ENCODE measurements at regions not wholly inside any gene's neighbourhood (a gene's known extent, or its start where the extent isn't known, plus 50 kb on each side); places are given as distances from the start of the nearest gene placed in this dataset.

DNA sequence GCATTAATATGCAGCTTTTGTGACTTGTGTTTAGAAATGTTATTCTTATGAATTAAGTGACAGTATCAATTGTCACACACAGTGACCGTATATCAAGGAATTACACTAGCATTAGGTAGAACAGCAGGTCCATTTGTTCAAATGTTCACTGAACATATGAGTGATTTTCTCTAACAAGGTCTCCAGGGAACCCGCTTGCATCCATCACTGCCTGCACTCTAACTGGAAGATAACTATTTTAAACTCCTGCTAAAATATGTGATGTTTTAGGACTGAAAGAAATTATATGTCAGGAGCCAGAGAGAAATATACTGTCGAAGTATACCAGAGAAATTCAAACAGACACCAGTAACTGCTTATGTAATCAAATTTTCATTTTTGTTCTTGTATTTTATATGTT, 1395.7 kb downstream of the PCDH18 start:
- no peaks in the 10 kb centered on the region for H3K27me3 ChIP-seq (ENCODE audit: control insufficient read depth, insufficient read depth, low read length, poor library complexity, severe bottlenecking)
- 98 to 100% methylated on average over 2 of the region's 3 CpGs for WGBS, 2 experiments
- no peaks in the 10 kb centered on the region for H3K9me3 ChIP-seq (ENCODE audit: control insufficient read depth, low read length)
- no peak overlapping the region for H3K4me3 ChIP-seq (ENCODE audit: insufficient read depth, low read depth, low read length)
- no peaks in the 10 kb centered on the region for H3K4me1 ChIP-seq (ENCODE audit: control insufficient read depth, insufficient read depth, low read length)
- H3K27ac ChIP-seq (ENCODE audit: insufficient read depth, low read depth, low read length, poor library complexity, severe bottlenecking), result no peak overlapping the region
- H3K36me3 ChIP-seq (ENCODE audit: control insufficient read depth, insufficient read depth, low read length), result no peaks in the 10 kb centered on the region

DNA sequence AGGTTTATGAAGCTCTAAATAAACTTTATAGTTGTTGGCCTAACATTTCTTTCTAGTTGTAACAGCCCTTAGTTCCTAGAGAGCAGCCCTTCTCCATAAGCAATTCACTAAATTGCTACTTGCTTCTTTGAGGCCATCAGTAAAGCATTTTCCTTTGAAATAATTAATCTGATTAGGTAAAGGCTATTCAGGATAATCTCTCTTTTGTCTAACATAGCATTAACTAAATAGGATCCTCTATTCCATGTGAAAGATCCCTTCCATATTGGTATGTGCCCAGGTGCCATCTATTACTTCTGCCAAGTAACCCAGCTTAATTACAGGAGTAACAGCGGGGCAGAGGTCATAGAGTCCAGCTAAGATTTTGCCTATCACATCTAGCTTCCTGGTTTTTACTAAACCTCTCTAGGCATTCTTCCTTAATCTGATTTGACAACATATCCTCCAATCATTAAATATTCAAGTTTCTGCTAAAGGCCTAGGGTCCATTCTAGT, 1408.0 kb downstream of the PCDH18 start:
- no peaks in the 10 kb centered on the region for H3K9me3 ChIP-seq (ENCODE audit: control insufficient read depth, low read length)
- no peaks in the 10 kb centered on the region for H3K4me1 ChIP-seq (ENCODE audit: control insufficient read depth, insufficient read depth, low read length)
- no peaks in the 10 kb centered on the region for H3K36me3 ChIP-seq (ENCODE audit: control insufficient read depth, insufficient read depth, low read length)
- H3K27me3 ChIP-seq (ENCODE audit: control insufficient read depth, insufficient read depth, low read length, poor library complexity, severe bottlenecking), result no peaks in the 10 kb centered on the region
- WGBS, 2 experiments, result 76 to 97% methylated on average over 1 of the region's 1 CpG
- no peak overlapping the region for H3K4me3 ChIP-seq (ENCODE audit: insufficient read depth, low read depth, low read length)
- H3K27ac ChIP-seq (ENCODE audit: insufficient read depth, low read depth, low read length, poor library complexity, severe bottlenecking), result no peak overlapping the region

DNA sequence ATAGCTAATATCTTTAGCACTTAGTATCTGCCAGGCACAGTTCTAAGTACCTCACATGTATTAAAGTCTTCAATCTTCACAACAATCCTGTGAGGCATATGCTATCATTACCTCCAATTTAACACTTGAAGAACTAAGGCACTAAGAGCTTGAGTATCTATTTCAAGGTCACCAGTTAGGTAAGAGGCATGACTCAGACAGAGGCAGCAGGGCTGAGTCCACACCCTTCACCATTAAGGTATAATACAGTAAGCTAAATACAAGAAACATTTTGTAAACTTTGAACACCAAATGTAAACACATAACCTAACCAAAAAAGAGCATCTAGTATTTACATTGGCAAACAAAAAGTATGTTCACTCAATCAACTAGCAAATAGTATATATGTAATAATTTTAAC, 1410.9 kb downstream of the PCDH18 start:
- Histone ChIP-seq H3K4me1 (ENCODE audit: control insufficient read depth, insufficient read depth, low read length) (no peaks in the 10 kb centered on the region), H3K27ac (ENCODE audit: insufficient read depth, low read depth, low read length, poor library complexity, severe bottlenecking) (no peak overlapping the region), H3K4me3 (ENCODE audit: insufficient read depth, low read depth, low read length) (no peak overlapping the region), H3K9me3 (ENCODE audit: control insufficient read depth, low read length) (no peaks in the 10 kb centered on the region), H3K27me3 (ENCODE audit: control insufficient read depth, insufficient read depth, low read length, poor library complexity, severe bottlenecking) (no peaks in the 10 kb centered on the region), H3K36me3 (ENCODE audit: control insufficient read depth, insufficient read depth, low read length) (no peaks in the 10 kb centered on the region)

DNA sequence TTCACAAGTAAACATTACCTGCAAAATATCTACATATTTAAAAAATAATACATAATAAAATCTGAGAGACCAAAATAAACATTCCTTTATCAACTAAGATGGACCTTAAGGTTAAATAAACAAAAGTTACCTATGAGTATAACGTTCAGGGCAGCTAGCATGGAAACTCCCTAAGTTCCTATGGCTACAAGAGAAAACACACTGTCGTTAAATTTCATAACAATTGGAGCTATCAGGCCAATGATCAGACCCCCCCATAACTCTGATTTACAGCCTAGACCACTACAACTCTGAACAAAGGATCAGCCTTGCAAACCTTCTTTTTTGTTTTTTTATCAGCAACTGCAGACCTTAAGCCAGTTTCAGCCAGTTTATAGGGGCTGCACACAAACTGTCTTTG, 1418.4 kb downstream of the PCDH18 start:
- Histone ChIP-seq H3K27me3 (ENCODE audit: control insufficient read depth, insufficient read depth, low read length, poor library complexity, severe bottlenecking) (no peaks in the 10 kb centered on the region), H3K4me3 (ENCODE audit: insufficient read depth, low read depth, low read length) (no peak overlapping the region), H3K9me3 (ENCODE audit: control insufficient read depth, low read length) (no peaks in the 10 kb centered on the region), H3K4me1 (ENCODE audit: control insufficient read depth, insufficient read depth, low read length) (no peaks in the 10 kb centered on the region), H3K36me3 (ENCODE audit: control insufficient read depth, insufficient read depth, low read length) (no peaks in the 10 kb centered on the region), H3K27ac (ENCODE audit: insufficient read depth, low read depth, low read length, poor library complexity, severe bottlenecking) (no peak overlapping the region)
- 85 to 87% methylated on average over 2 of the region's 2 CpGs for WGBS, 2 experiments

DNA sequence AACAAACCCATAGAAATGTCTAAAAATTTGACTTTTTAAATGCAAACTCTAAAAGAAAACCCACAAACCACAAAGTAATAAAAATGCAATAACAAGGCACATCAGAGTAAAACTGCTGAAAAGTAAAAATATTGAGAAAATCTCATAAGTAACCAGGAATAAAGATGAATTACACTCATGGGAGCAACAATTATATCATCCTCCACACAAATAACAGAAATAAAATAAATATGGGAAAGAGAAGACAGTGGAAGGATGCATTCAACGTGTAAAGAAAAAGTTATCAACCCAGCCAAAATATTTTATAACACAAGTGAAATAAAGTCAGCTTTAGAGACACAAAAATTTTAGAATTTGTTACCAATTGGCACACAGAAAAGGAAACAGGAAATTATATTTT, 1420.2 kb downstream of the PCDH18 start:
- no peaks in the 10 kb centered on the region for H3K36me3 ChIP-seq (ENCODE audit: control insufficient read depth, insufficient read depth, low read length)
- no peak overlapping the region for H3K27ac ChIP-seq (ENCODE audit: insufficient read depth, low read depth, low read length, poor library complexity, severe bottlenecking)
- no peak overlapping the region for H3K4me3 ChIP-seq (ENCODE audit: insufficient read depth, low read depth, low read length)
- no peaks in the 10 kb centered on the region for H3K4me1 ChIP-seq (ENCODE audit: control insufficient read depth, insufficient read depth, low read length)
- no CpG with 5 or more reads among the region's 1 CpG for WGBS, 2 experiments
- H3K9me3 ChIP-seq (ENCODE audit: control insufficient read depth, low read length), result no peaks in the 10 kb centered on the region
- no peaks in the 10 kb centered on the region for H3K27me3 ChIP-seq (ENCODE audit: control insufficient read depth, insufficient read depth, low read length, poor library complexity, severe bottlenecking)

DNA sequence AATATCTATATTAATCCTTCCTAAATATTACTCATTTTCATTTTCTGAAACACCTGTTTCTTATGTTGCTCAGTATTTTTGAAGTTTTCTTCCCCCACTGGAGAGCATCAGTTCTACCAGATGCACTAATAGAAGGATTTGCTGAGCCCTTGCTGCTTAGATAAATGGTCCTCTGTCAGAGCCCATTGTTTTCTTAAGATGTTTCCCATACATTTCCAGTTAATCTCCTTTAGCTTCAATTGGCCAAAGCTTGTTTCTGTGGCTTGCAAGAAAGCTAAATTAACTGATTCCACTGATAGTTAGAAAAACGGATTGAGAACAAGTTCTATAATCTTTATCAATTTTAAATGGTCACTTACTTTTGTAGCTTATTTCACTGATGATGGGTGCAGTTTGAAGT, 1425.5 kb downstream of the PCDH18 start:
- Histone ChIP-seq H3K27ac (ENCODE audit: insufficient read depth, low read depth, low read length, poor library complexity, severe bottlenecking) (no peak overlapping the region), H3K36me3 (ENCODE audit: control insufficient read depth, insufficient read depth, low read length) (no peaks in the 10 kb centered on the region), H3K9me3 (ENCODE audit: control insufficient read depth, low read length) (no peaks in the 10 kb centered on the region), H3K4me3 (ENCODE audit: insufficient read depth, low read depth, low read length) (no peak overlapping the region), H3K4me1 (ENCODE audit: control insufficient read depth, insufficient read depth, low read length) (no peaks in the 10 kb centered on the region), H3K27me3 (ENCODE audit: control insufficient read depth, insufficient read depth, low read length, poor library complexity, severe bottlenecking) (no peaks in the 10 kb centered on the region)
- 20% methylated on average over 1 of the region's 1 CpG; no CpG with 5 or more reads in 1 of the 2 experiments for WGBS, 2 experiments

DNA sequence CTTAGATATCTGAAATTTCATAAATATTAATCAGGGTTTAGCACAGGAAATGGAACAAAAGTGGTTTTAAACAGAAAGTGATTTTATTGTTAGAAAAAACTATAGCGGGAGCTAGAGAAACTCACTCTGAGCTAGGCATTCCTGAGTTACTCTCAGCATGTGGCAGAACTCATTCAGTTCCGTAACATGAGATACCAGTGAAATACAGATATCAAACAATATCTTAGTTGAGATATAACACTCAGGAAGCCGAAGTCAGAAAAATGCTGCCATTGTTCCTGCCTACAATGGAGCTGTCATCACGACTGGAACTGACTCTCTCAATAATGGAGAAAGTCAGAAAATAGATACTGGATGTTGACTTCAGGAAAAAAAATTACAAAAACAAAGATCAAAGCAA, 1428.7 kb downstream of the PCDH18 start:
- Histone ChIP-seq H3K27me3 (ENCODE audit: control insufficient read depth, insufficient read depth, low read length, poor library complexity, severe bottlenecking) (no peaks in the 10 kb centered on the region), H3K4me1 (ENCODE audit: control insufficient read depth, insufficient read depth, low read length) (no peaks in the 10 kb centered on the region), H3K36me3 (ENCODE audit: control insufficient read depth, insufficient read depth, low read length) (no peaks in the 10 kb centered on the region), H3K27ac (ENCODE audit: insufficient read depth, low read depth, low read length, poor library complexity, severe bottlenecking) (no peak overlapping the region), H3K9me3 (ENCODE audit: control insufficient read depth, low read length) (no peaks in the 10 kb centered on the region), H3K4me3 (ENCODE audit: insufficient read depth, low read depth, low read length) (no peak overlapping the region)
- 70 to 77% methylated on average over 4 of the region's 4 CpGs for WGBS, 2 experiments

DNA sequence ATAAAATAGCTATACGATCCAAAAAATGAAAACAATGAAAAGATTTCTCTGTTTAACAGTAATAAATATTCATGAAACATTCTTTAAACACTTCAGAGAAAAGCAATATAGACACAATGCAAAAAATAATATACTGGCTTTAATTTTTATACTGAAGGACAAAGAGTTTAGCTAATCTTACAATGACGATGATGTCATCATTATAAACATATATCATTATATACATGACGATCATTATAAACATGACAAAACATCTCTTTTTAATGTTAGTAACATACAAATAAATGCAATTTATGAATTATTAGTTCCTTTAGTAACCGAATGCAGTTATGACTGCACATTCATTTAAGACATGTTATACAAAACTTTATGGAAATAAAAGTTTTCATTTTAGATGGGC, 1434.6 kb downstream of the PCDH18 start:
- no peak overlapping the region for H3K27ac ChIP-seq (ENCODE audit: insufficient read depth, low read depth, low read length, poor library complexity, severe bottlenecking)
- peaks cover 3% of the 10 kb centered on the region for H3K4me1 ChIP-seq (ENCODE audit: control insufficient read depth, insufficient read depth, low read length)
- H3K27me3 ChIP-seq (ENCODE audit: control insufficient read depth, insufficient read depth, low read length, poor library complexity, severe bottlenecking), result no peaks in the 10 kb centered on the region
- H3K9me3 ChIP-seq (ENCODE audit: control insufficient read depth, low read length), result no peaks in the 10 kb centered on the region
- H3K4me3 ChIP-seq (ENCODE audit: insufficient read depth, low read depth, low read length), result no peak overlapping the region
- no peaks in the 10 kb centered on the region for H3K36me3 ChIP-seq (ENCODE audit: control insufficient read depth, insufficient read depth, low read length)
- no CpG with 5 or more reads among the region's 4 CpGs for WGBS, 2 experiments

DNA sequence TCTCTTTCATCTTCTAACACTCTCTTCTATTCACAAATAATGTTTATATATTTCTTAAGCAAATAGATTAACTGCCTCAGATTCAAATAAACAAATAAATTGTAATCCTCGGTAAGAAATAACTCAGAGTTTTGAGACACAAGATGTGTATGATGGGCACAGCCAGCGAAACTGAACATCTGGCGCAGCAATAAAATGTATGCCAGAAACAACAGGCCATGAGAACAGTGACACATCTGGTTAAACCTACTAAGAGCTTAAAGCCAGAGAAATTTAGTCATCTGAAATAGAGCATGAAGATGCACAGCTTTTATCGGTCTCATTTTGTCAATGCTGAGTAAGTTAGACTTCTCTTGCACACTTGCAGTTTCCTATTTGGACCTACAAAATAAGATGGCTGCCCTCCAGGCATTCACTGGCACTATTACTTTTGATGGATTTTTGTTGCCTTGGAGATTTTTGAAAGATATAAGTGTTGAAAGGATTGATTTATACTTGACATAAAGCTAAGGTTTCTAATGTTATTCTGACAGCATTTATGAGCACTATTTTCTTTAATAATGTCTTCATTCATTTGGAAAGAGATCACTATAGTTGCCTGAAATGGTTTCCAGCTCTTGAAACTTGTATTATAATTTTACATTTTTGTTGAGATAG, 1444.0 kb downstream of the PCDH18 start:
- Histone ChIP-seq H3K9me3 (ENCODE audit: control insufficient read depth, low read length) (no peaks in the 10 kb centered on the region), H3K4me1 (ENCODE audit: control insufficient read depth, insufficient read depth, low read length) (no peaks in the 10 kb centered on the region), H3K4me3 (ENCODE audit: insufficient read depth, low read depth, low read length) (no peak overlapping the region), H3K36me3 (ENCODE audit: control insufficient read depth, insufficient read depth, low read length) (no peaks in the 10 kb centered on the region), H3K27ac (ENCODE audit: insufficient read depth, low read depth, low read length, poor library complexity, severe bottlenecking) (no peak overlapping the region), H3K27me3 (ENCODE audit: control insufficient read depth, insufficient read depth, low read length, poor library complexity, severe bottlenecking) (no peaks in the 10 kb centered on the region)
- WGBS, 2 experiments, result 92 to 99% methylated on average over 4 of the region's 4 CpGs

DNA sequence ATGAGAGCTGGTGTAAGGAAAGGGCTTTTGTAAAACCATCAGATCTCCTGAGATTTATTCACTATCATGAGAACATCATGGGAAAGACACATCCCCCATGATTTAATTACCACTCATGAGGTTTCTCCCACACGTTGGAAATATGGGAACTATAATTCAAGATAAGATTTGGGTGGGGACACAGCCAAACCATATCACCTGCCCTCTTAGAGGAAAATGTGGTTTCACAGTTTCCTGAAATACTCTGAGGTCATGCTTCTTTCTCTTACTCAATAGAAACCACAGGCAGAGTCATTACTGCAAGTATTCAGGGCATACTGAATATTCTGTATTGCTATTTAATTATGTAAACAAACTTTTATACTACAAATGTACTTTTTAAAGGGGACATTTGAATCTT, 1453.3 kb downstream of the PCDH18 start:
- Histone ChIP-seq H3K9me3 (ENCODE audit: control insufficient read depth, low read length) (no peaks in the 10 kb centered on the region), H3K4me1 (ENCODE audit: control insufficient read depth, insufficient read depth, low read length) (no peaks in the 10 kb centered on the region), H3K27ac (ENCODE audit: insufficient read depth, low read depth, low read length, poor library complexity, severe bottlenecking) (no peak overlapping the region), H3K27me3 (ENCODE audit: control insufficient read depth, insufficient read depth, low read length, poor library complexity, severe bottlenecking) (no peaks in the 10 kb centered on the region), H3K4me3 (ENCODE audit: insufficient read depth, low read depth, low read length) (no peak overlapping the region), H3K36me3 (ENCODE audit: control insufficient read depth, insufficient read depth, low read length) (no peaks in the 10 kb centered on the region)
- WGBS, 2 experiments, result 86 to 92% methylated on average over 1 of the region's 1 CpG

DNA sequence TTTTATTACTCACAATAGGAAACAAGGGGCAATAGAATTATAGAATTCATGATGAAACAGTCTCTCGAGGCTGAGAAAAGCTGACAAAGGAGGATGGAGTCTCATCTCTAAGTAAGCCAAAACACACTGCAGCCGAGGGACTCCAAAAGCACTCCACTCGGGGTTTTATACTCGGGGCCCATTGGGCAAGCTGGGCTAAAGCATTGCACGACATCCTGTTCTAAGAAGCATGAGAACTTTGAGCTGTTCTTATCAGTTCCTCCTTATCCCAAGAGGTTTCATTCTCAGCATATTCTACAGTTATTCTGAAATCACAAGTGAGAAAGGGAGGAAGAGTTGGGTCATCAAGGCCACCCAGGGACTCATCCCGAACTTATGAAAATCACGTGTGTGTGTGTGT, 1475.5 kb downstream of the PCDH18 start:
- WGBS, 2 experiments, result 93 to 95% methylated on average over 5 to 7 of the region's 7 CpGs
- H3K27ac ChIP-seq (ENCODE audit: insufficient read depth, low read depth, low read length, poor library complexity, severe bottlenecking), result no peak overlapping the region

More for the DNA sequence above, 1475.5 kb downstream of the PCDH18 start:
- Histone ChIP-seq H3K9me3 (ENCODE audit: control insufficient read depth, low read length) (no peaks in the 10 kb centered on the region), H3K27me3 (ENCODE audit: control insufficient read depth, insufficient read depth, low read length, poor library complexity, severe bottlenecking) (no peaks in the 10 kb centered on the region), H3K36me3 (ENCODE audit: control insufficient read depth, insufficient read depth, low read length) (no peaks in the 10 kb centered on the region), H3K4me3 (ENCODE audit: insufficient read depth, low read depth, low read length) (no peak overlapping the region), H3K4me1 (ENCODE audit: control insufficient read depth, insufficient read depth, low read length) (no peaks in the 10 kb centered on the region)
